GM12865 (cell line): ENCODE measurements at regions not wholly inside any gene's neighbourhood (a gene's known extent, or its start where the extent isn't known, plus 50 kb on each side); places are given as distances from the start of the nearest gene placed in this dataset.

ENCODE experiments used
- DNase-seq: peaks from one replicate; pipeline ENCODE4 v3.0.0; 2010; ENCODE audit warnings: low read depth
- H3K4me3 ChIP-seq: 2 replicates; pipeline ENCODE4 v1.5.1; 2011; ENCODE audit warnings: mild to moderate bottlenecking, low read depth, low read length, control low read depth
- CTCF ChIP-seq: IDR thresholded peaks from 2 replicates; pipeline ENCODE4 v1.5.1; 2011; ENCODE audit warnings: low read length, control low read depth, low read depth, inconsistent platforms; ENCODE audit not compliant: insufficient read depth; ENCODE audit errors: missing control alignments

GRCh38 chr12:78494911-78495310 lies 369.7 kb upstream of the SYT1 start:
- TF ChIP-seq CTCF = no peak
- no peak overlapping the region for H3K4me3 ChIP-seq
- no peak for DNase-seq

GRCh38 chr12:78501825-78502224 lies 362.7 kb upstream of the SYT1 start:
- TF ChIP-seq CTCF = no peak
- no peak overlapping the region for H3K4me3 ChIP-seq
- no peak for DNase-seq

GRCh38 chr12:78519422-78519821 lies 345.2 kb upstream of the SYT1 start:
- DNase-seq = no peak
- no peak for TF ChIP-seq CTCF
- no peak overlapping the region for H3K4me3 ChIP-seq

- DNase-seq = no peak
- TF ChIP-seq CTCF = no peak
- no peak overlapping the region for H3K4me3 ChIP-seq
Measured at GRCh38 chr12:78530100-78530765, 334.3 kb upstream of the SYT1 start.

GRCh38 chr12:78531831-78532458 lies 332.6 kb upstream of the SYT1 start:
- DNase-seq = no peak
- H3K4me3 ChIP-seq = no peak overlapping the region
- no peak for TF ChIP-seq CTCF

- no peak overlapping the region for H3K4me3 ChIP-seq
- no peak for DNase-seq
- no peak for TF ChIP-seq CTCF
Measured at GRCh38 chr12:78534311-78534710, 330.3 kb upstream of the SYT1 start.
